NCI-H226 (cell line): ENCODE measurements at regions not wholly inside any gene's neighbourhood (a gene's known extent, or its start where the extent isn't known, plus 50 kb on each side); places are given as distances from the start of the nearest gene placed in this dataset.
"Not testable (repeated sequence)": the region's sequence is repeated elsewhere in the genome, so short reads cannot be mapped to it uniquely, and the experiment has no call there.

Source experiments
- DNase-seq: peaks from one replicate; pipeline ENCODE4 v3.0.0-alpha.2; 2015

DNA sequence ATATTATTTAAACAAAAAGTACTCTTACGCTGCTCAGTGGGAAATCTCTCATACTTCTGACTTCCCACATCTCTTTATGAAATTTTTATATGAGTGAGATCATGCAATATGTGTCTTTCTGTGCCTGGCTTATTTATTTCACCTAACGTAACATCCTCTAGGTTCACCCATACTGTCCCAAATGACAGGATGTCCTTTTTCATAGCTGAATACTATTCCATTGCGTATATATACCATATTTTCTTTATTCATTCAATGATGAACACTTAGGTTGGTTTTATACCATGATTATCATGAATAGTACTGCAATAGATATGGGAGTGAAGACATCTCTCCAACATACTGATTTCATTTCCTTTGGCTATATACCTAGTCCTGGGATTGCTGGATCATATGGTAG lies 57.8 kb upstream of the TPP2 start:
- DNase-seq = no peak

GRCh38 chr13:102536695-102537485 lies 59.9 kb upstream of the TPP2 start:
- DNase-seq = no peak

DNA sequence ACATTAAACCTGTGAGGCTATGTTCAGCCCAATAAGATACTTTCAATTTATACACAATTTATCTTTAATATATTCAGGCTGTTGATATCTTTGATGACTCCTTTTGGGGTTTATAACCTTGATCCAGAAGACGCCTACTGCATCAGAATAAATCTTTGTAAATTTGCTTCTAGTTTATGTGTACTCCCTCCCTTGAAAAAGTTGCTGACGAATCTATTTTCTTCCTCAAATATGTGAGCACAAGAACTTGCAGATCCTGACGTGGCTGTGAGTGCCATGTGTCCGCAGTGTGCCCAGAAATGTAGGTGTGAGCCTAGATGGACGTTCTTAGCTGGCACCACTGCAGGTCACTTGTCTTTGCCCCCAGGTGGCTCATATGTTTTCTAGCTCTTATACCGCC lies 60.6 kb upstream of the TPP2 start:
- DNase-seq = no peak

DNA sequence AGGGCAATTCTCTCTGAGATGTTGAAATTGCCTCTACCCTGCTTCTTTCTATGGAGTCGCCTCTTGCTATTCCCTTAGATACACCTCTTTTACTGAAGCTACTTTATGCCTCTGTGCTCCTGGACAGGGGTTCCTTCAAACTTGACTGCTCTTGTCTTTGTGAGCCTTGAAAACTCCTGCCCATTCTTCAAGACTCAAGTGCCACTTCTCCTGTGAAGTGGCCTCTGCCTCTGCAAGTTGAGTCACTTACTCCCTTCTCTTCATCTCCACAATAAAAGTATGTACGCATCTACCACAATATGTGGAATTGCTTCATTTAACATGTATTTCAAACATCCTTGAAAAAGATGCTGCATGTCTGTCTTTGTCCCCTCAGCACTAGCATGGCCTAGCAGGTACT lies 66.0 kb upstream of the TPP2 start:
- DNase-seq = no peak

GRCh38 chr13:102522251-102522650 lies 74.5 kb upstream of the TPP2 start:
- not testable (repeated sequence) for DNase-seq

DNA sequence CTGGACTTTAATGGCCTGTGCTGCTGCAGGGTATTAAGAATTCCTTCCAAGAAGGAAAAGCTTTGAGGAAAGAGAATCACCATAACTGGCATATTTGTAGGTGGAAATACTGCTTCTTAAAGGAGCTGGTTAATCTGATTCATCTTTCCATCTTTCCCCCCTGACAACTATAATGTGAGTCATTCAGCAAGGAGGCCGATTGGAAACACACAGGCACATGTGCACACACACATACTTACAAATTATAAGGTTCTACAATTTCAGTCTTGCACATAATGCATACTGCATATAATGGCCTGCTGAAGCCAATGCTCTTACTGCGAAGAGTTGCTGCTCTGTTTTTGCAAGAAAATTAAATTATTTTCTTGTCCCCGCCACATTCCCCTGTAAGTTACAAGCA lies 78.8 kb upstream of the TPP2 start:
- no peak for DNase-seq

GRCh38 chr13:102510072-102510471 lies 86.7 kb upstream of the TPP2 start:
- no peak for DNase-seq

GRCh38 chr13:102508411-102508810 lies 88.4 kb upstream of the TPP2 start:
- no peak for DNase-seq

DNA sequence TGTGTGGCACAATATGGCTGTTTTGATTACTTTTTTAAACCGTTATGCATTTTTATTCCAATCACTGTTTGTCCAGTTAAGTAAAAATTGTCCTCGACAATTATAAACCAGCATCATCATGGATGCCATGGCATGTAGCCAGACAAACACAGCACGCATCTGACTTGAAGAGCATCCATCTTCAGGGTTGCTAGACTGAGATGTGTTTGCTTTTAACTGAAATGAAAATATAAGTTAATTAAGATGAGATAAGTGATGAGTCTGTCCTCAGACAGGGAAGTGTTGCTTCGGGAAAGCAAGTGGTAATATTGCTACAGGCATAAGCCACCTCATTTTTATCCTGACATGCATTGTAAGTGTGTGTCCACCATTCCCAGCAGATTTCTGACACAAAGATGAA lies 92.8 kb upstream of the TPP2 start:
- no peak for DNase-seq

DNA sequence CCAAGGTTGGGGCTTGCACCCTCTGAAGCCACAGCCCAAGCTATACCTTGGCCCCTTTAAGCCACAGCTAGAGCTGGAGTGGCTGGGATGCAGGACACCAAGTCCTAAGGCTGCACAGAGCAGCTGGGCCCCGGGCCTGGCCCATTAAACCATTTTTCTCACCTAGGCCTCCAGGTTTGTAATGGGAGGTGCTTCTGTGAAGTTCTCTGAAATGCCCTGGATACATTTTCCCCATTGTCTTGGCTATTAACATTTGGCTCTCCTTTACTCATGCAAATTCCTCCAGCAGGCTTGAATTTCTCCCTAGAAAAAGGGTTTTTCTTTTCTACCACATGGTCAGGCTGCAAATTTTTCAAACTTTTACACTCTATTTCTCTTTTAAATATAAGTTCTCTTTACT lies 93.8 kb upstream of the FGF14 start:
- DNase-seq = no peak

GRCh38 chr13:102487330-102487729 lies 85.5 kb upstream of the FGF14 start:
- no peak for DNase-seq

- DNase-seq = peak; percentile 2
These were observed 82.5 kb upstream of the FGF14 start for GRCh38 chr13:102484329-102484728.

GRCh38 chr13:102472650-102473049 lies 70.8 kb upstream of the FGF14 start:
- no peak for DNase-seq

DNA sequence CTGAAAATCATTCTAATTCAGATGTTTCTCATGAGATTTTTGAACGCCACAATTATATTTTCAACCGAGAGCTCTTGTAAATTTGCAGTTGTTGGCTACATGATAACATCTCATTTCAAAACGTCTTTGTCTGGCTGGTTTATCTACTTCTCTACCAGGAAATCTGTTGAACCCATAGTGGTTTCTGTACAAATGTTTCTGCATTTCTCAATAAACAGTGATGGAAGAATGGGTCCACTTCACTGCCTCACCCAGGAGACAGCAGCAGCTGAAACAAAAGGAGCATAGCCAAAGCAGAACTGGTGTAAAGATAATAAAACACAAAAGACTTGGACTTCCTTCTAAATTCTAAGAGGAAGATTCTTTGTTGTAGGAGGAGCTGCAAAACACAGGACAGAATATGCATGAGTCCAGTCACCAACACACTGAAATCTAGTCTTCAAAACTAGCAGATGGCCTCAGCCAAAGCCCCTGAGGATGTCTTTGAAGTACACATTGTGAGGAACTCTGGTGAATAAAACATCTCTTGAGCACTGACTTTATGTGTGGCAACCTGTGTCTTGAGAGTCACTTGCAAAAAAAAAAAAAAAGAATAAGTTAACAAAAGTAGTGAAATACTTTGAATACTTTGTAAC lies 68.6 kb upstream of the FGF14 start:
- DNase-seq = no peak

- no peak for DNase-seq
These were observed 64.9 kb upstream of the FGF14 start for GRCh38 chr13:102466610-102467190.

DNA sequence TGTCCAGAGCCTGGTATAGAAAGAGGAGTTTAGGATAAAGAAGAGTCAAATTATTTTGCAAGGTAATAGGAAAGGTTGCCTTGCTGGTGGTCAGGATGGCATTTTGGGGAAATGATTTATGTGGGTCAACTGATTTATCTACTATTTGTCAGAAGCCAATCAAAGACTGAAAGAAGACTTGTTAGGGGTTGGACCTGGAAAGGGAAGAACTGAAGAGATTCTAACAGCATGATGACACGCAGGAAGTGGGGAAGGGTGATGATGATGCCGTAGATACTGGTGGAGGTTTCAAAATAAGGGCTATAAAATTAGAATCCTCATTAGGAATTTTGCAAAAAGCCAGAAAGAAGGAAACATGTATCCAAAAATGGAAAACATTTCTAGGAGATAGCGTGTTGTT lies 60.7 kb upstream of the FGF14 start:
- no peak for DNase-seq

GRCh38 chr13:102461302-102461701 lies 59.5 kb upstream of the FGF14 start:
- DNase-seq = no peak

- DNase-seq = no peak
These were observed 59.0 kb upstream of the FGF14 start for GRCh38 chr13:102460806-102461205.

DNA sequence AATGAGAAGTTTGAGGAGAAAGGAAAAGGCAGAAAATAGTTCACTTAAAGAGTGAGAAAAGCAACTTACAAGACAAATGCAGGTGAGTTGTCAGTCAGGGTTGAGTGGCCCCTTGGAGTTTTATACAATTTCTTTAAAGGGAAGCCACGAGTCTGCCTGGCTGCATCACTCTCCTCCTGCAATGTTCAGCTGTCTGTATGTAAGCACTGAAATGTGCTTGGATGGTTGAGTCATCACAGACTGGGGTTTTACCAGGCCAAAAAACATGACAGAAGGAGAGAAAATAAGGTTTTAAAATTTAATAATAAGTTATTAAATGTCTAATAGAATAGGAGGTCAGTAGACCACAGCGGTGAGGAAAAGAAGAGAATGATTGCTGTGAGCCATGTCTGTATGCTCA lies 51.0 kb upstream of the FGF14 start:
- no peak for DNase-seq
